Suprapubic skin (tissue), 4 donors: ENCODE measurements at regions not wholly inside any gene's neighbourhood (a gene's known extent, or its start where the extent isn't known, plus 50 kb on each side); places are given as distances from the start of the nearest gene placed in this dataset.

ENCODE experiments used
- DNase-seq, 2 donors: peaks; one replicate each; pipeline ENCODE4 v3.0.0-alpha.2; 2019; ENCODE audit warnings: low spot score in 2 of 2
- H3K27ac ChIP-seq: fragments of 200-600 bp; sonication (generic); one replicate; pipeline ENCODE4 v1.5.1; 2019
- H3K27me3 ChIP-seq: fragments of 200-600 bp; sonication (generic); one replicate; pipeline ENCODE4 v1.5.1; 2019
- H3K36me3 ChIP-seq: fragments of 200-600 bp; sonication (generic); one replicate; pipeline ENCODE4 v1.5.1; 2019
- H3K4me1 ChIP-seq: fragments of 200-600 bp; sonication (generic); one replicate; pipeline ENCODE4 v1.5.1; 2019
- H3K4me3 ChIP-seq: fragments of 200-600 bp; sonication (generic); one replicate; pipeline ENCODE4 v1.5.1; 2019; ENCODE audit warnings: mild to moderate bottlenecking
- H3K9me3 ChIP-seq: fragments of 200-600 bp; sonication (generic); one replicate; pipeline ENCODE4 v1.5.1; 2019
- EP300 ChIP-seq: sonication (generic); formaldehyde crosslinking; IDR thresholded peaks from one replicate; pipeline ENCODE4 v1.6.1; 2017; ENCODE audit warnings: antibody characterized with exemption
- POLR2A ChIP-seq, 2 donors: fragments of 450-650 bp; IDR thresholded peaks; one replicate each; pipeline ENCODE4 v1.6.1; 2017; ENCODE audit warnings: antibody characterized with exemption in 2 of 2, mild to moderate bottlenecking in 2 of 2, moderate library complexity in 2 of 2
- POLR2AphosphoS5 ChIP-seq, 3 donors: sonication (generic); formaldehyde crosslinking; IDR thresholded peaks; one replicate each; pipeline ENCODE4 v1.6.1; 2017; ENCODE audit warnings: antibody characterized with exemption in 3 of 3
- WGBS: methylation state at CpG from one replicate; pipeline ENCODE4 v1.1.5; 2018; 5-methylcytosine and 5-hydroxymethylcytosine counted together
- TF ChIP-seq, protein P1 (sequence below), 2 donors: fragments of 200-600 bp in 1 of 2; fragments of 450-650 bp in 1 of 2; sonication (generic) in 1 of 2; IDR thresholded peaks; one replicate each; pipeline ENCODE4 v1.5.1; 2016 to 2019; ENCODE audit warnings: antibody characterized with exemption in 2 of 2, mild to moderate bottlenecking in 1 of 2, moderate library complexity in 1 of 2

DNA sequence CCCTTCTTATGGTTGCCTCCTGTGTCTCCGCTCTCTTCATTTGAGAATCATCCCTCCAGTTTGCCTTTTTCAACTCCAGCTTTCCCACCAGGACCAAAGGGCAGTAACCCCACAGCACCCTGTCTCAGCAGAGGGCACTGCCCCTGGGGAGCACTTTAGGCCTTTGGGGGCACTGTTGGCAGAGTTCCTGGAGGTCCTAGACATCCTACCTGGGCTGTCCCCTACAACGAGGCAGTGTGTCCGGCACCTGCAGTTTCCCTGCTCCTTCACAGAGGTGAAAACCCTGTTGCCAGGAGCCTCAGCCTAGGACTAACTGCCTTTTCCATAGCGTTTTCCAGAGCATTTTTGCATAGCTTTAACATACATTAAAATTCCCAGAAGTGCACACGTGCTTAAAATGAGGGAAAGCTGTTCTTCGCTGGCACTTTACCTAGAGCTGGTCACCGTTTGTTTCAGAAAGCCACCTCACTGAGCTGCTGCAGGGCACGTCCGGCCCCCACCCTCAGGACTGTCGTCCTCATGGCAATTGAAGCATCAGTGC is 234.9 kb downstream of the TEX29 start:
- Histone ChIP-seq H3K4me3 (no peak overlapping the region), H3K36me3 (no peaks in the 10 kb centered on the region), H3K27ac (no peak overlapping the region), H3K9me3 (no peaks in the 10 kb centered on the region), H3K27me3 (peaks cover 2% of the 10 kb centered on the region), H3K4me1 (no peaks in the 10 kb centered on the region)
- no peak for DNase-seq
- TF ChIP-seq POLR2AphosphoS5 (IDR thresholded peaks at IDR 0.05): no peak
- TF ChIP-seq EP300: no peak
- WGBS: 76% methylated on average over 10 of the region's 10 CpGs

- no peaks in the 10 kb centered on the region for H3K4me1 ChIP-seq
- 95% methylated on average over 9 of the region's 9 CpGs for WGBS
- no peak overlapping the region for H3K4me3 ChIP-seq
- H3K27ac ChIP-seq: no peak overlapping the region
- no peak for DNase-seq
- TF ChIP-seq POLR2A (IDR thresholded peaks at IDR 0.05): no peak
- TF ChIP-seq POLR2AphosphoS5 (IDR thresholded peaks at IDR 0.05): no peak
- TF ChIP-seq EP300: no peak
- TF ChIP-seq, protein P1, sequence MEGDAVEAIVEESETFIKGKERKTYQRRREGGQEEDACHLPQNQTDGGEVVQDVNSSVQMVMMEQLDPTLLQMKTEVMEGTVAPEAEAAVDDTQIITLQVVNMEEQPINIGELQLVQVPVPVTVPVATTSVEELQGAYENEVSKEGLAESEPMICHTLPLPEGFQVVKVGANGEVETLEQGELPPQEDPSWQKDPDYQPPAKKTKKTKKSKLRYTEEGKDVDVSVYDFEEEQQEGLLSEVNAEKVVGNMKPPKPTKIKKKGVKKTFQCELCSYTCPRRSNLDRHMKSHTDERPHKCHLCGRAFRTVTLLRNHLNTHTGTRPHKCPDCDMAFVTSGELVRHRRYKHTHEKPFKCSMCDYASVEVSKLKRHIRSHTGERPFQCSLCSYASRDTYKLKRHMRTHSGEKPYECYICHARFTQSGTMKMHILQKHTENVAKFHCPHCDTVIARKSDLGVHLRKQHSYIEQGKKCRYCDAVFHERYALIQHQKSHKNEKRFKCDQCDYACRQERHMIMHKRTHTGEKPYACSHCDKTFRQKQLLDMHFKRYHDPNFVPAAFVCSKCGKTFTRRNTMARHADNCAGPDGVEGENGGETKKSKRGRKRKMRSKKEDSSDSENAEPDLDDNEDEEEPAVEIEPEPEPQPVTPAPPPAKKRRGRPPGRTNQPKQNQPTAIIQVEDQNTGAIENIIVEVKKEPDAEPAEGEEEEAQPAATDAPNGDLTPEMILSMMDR (IDR thresholded peaks at IDR 0.05): no peak
- peaks cover 2% of the 10 kb centered on the region for H3K27me3 ChIP-seq
- H3K9me3 ChIP-seq: no peaks in the 10 kb centered on the region
- H3K36me3 ChIP-seq: no peaks in the 10 kb centered on the region
These were observed 235.5 kb downstream of the TEX29 start for GRCh38 chr13:111555903-111556302.

- WGBS: 87% methylated on average over 13 of the region's 13 CpGs
- H3K36me3 ChIP-seq: no peaks in the 10 kb centered on the region
- no peaks in the 10 kb centered on the region for H3K4me1 ChIP-seq
- H3K9me3 ChIP-seq: no peaks in the 10 kb centered on the region
- H3K27me3 ChIP-seq: peaks cover 2% of the 10 kb centered on the region
- H3K4me3 ChIP-seq: no peak overlapping the region
- no peak for TF ChIP-seq POLR2A (IDR thresholded peaks at IDR 0.05)
- no peak for TF ChIP-seq POLR2AphosphoS5 (IDR thresholded peaks at IDR 0.05)
- TF ChIP-seq, protein P1 (IDR thresholded peaks at IDR 0.05): no peak
- TF ChIP-seq EP300: no peak
- DNase-seq: no peak
- no peak overlapping the region for H3K27ac ChIP-seq
These were observed 236.1 kb downstream of the TEX29 start for GRCh38 chr13:111556496-111556895.

- no peaks in the 10 kb centered on the region for H3K4me1 ChIP-seq
- H3K4me3 ChIP-seq: no peak overlapping the region
- peaks cover 2% of the 10 kb centered on the region for H3K27me3 ChIP-seq
- DNase-seq: no peak
- no peaks in the 10 kb centered on the region for H3K9me3 ChIP-seq
- 89% methylated on average over 19 of the region's 19 CpGs for WGBS
- no peaks in the 10 kb centered on the region for H3K36me3 ChIP-seq
- TF ChIP-seq, protein P1 (IDR thresholded peaks at IDR 0.05): no peak
- TF ChIP-seq EP300 (no peak), POLR2AphosphoS5 (IDR thresholded peaks at IDR 0.05) (no peak), POLR2A (IDR thresholded peaks at IDR 0.05) (no peak)
- no peak overlapping the region for H3K27ac ChIP-seq
These were observed 237.7 kb downstream of the TEX29 start for GRCh38 chr13:111557921-111558699.

- Histone ChIP-seq H3K27ac (no peak overlapping the region), H3K9me3 (no peaks in the 10 kb centered on the region), H3K36me3 (no peaks in the 10 kb centered on the region), H3K27me3 (peaks cover 2% of the 10 kb centered on the region), H3K4me3 (no peak overlapping the region), H3K4me1 (no peaks in the 10 kb centered on the region)
- TF ChIP-seq, protein P1 (IDR thresholded peaks at IDR 0.05): no peak
- WGBS: 91% methylated on average over 16 of the region's 16 CpGs
- DNase-seq: no peak
These were observed 238.3 kb downstream of the TEX29 start for GRCh38 chr13:111558700-111559088.
